Esophagus muscularis mucosa (tissue), 4 donors: ENCODE measurements at regions not wholly inside any gene's neighbourhood (a gene's known extent, or its start where the extent isn't known, plus 50 kb on each side); places are given as distances from the start of the nearest gene placed in this dataset.

Experiments used
- DNase-seq: peaks from one replicate; pipeline ENCODE4 v3.0.0-alpha.2; 2017; ENCODE audit errors: extremely low spot score
- H3K27ac ChIP-seq, 4 donors: fragments of 200-600 bp; sonication (generic); replicated peaks in 1 of 4; 1 replicate in 3 of 4; 2 replicates in 1 of 4; pipeline ENCODE4 v1.5.1; 2016 to 2019; ENCODE audit warnings: mild to moderate bottlenecking in 1 of 4
- H3K27me3 ChIP-seq, 4 donors: fragments of 200-600 bp; sonication (generic); one replicate each; pipeline versions ENCODE4 v1.5.1 to v1.6.0; 2016 to 2019
- H3K36me3 ChIP-seq, 4 donors: fragments of 200-600 bp; sonication (generic); one replicate each; pipeline ENCODE4 v1.5.1; 2016 to 2019
- H3K4me1 ChIP-seq, 4 donors: fragments of 200-600 bp; sonication (generic); one replicate each; pipeline ENCODE4 v1.5.1; 2016 to 2019
- H3K4me3 ChIP-seq, 4 donors: fragments of 200-600 bp; sonication (generic); 1 replicate in 2 of 4; 2 replicates in 2 of 4; pipeline ENCODE4 v1.5.1; 2016 to 2019; ENCODE audit warnings: mild to moderate bottlenecking in 4 of 4, moderate library complexity in 1 of 4
- H3K9me3 ChIP-seq, 4 donors: fragments of 200-600 bp; sonication (generic); 1 replicate in 3 of 4; 2 replicates in 1 of 4; pipeline ENCODE4 v1.5.1; 2016 to 2019
- CTCF ChIP-seq, 3 experiments: fragments of 200-600 bp in 2 of 3; fragments of 450-650 bp in 1 of 3; sonication (generic) in 2 of 3; IDR thresholded peaks; one replicate each; pipeline ENCODE4 v1.5.1; 2017 to 2019; ENCODE audit warnings: antibody characterized with exemption in 3 of 3, mild to moderate bottlenecking in 2 of 3, moderate library complexity in 1 of 3
- EP300 ChIP-seq: sonication (generic); formaldehyde crosslinking; IDR thresholded peaks from one replicate; pipeline ENCODE4 v1.6.1; 2017; ENCODE audit warnings: antibody characterized with exemption
- POLR2A ChIP-seq: fragments of 450-650 bp; IDR thresholded peaks from one replicate; pipeline ENCODE4 v1.6.1; 2017; ENCODE audit warnings: antibody characterized with exemption, moderate library complexity, mild to moderate bottlenecking, low read depth
- POLR2AphosphoS5 ChIP-seq, 2 donors: sonication (generic); formaldehyde crosslinking; IDR thresholded peaks; one replicate each; pipeline ENCODE4 v1.6.1; 2017; ENCODE audit warnings: antibody characterized with exemption in 2 of 2
- WGBS: methylation state at CpG from one replicate; pipeline ENCODE4 v1.1.5; 2018; 5-methylcytosine and 5-hydroxymethylcytosine counted together
- intact Hi-C: fragments of 100-400 bp; cut with DNase I; formaldehyde crosslinking; loops from one replicate; pipeline ENCODE4 v1.15.1; 2023

DNA sequence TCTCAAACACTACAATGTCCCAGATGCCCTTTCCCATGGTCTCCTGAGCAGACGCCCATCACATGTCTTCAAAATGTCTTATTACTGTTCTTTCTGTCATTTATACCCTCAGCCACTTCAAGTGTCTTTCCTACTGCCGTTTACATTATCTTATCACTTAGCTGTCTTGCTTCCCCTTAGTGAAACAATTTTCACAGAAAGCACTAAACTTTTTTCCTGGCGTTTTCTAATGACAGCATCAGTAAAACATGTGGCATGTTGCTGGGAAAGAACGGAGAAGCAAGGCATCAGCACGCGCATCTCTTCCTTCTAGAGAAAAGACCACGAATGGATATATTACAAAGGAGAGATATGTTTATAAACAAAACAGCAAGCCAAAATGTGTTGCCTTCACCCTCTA, 189.7 kb upstream of the SLIT2 start:
- no peak for TF ChIP-seq POLR2A
- TF ChIP-seq EP300: no peak
- TF ChIP-seq CTCF (IDR thresholded peaks at IDR 0.05): no peak
- Histone ChIP-seq H3K27ac (no peak overlapping the region), H3K4me3 (no peak overlapping the region), H3K9me3 (no peaks in the 10 kb centered on the region), H3K36me3 (no peaks in the 10 kb centered on the region), H3K4me1 (no peaks in the 10 kb centered on the region), H3K27me3 (no peaks in the 10 kb centered on the region)
- no peak for DNase-seq
- intact Hi-C loops: no loop called here
- WGBS: 66% methylated on average over 7 of the region's 7 CpGs

- no peak overlapping the region for H3K27ac ChIP-seq
- H3K36me3 ChIP-seq: no peaks in the 10 kb centered on the region
- no peak overlapping the region for H3K4me3 ChIP-seq
- H3K27me3 ChIP-seq: no peaks in the 10 kb centered on the region
- TF ChIP-seq POLR2A (no peak), CTCF (IDR thresholded peaks at IDR 0.05) (no peak), EP300 (no peak), POLR2AphosphoS5 (IDR thresholded peaks at IDR 0.05) (no peak)
- WGBS: 100% methylated on average over 6 of the region's 6 CpGs
- H3K4me1 ChIP-seq: peaks cover 0 to 14% (median 6%) of the 10 kb centered on the region in 4 donors
- DNase-seq: no peak
- intact Hi-C loops: no loop called here
- no peaks in the 10 kb centered on the region for H3K9me3 ChIP-seq
Observed at GRCh38 chr4:20050768-20051167, 200.9 kb upstream of the SLIT2 start.

- intact Hi-C loops: no loop called here
- WGBS: 52% methylated on average over 3 of the region's 3 CpGs
Observed at GRCh38 chr4:20049889-20050288, 201.8 kb upstream of the SLIT2 start.

DNA sequence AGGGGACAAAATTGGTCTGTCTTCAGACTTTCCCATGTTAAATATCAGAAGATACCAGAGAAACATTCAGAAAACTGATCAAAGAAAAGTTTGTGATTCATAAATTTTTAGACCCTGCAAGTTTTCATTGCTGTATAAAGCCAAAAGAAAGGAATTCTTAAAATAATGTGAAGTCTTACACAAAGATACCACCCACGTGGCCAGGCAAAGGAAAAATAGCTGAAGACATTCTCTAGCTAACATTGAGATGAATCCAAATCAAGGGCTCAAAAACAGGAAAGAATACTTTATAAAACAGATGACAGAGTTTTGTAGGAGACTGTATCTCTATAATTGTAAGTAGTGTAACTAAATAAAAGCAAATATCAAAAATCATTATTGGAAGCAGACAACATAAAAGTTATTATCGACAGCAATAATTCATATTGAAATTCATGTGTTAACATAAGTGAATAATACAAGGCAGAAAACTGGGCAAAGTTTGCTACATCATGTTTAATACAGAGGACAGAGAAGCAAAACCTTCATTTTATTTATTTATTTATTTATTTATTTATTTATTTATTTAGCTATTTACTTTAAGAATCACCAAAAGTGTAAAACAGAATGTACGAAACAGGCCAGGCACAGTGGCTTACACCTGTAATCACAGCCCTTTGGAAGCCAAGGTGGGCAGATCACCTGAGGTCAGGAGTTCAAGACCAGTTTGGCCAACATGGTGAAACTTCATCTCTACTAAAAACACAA, 204.6 kb upstream of the SLIT2 start:
- no peaks in the 10 kb centered on the region for H3K9me3 ChIP-seq
- H3K27ac ChIP-seq: no peak overlapping the region
- intact Hi-C loops: no loop called here
- peaks cover 0 to 19% (median 9%) of the 10 kb centered on the region in 4 donors for H3K4me1 ChIP-seq
- TF ChIP-seq EP300: no peak
- TF ChIP-seq CTCF (IDR thresholded peaks at IDR 0.05): no peak
- TF ChIP-seq POLR2A: no peak
- no peak for TF ChIP-seq POLR2AphosphoS5 (IDR thresholded peaks at IDR 0.05)
- no peak for DNase-seq
- H3K27me3 ChIP-seq: no peaks in the 10 kb centered on the region
- no peak overlapping the region for H3K4me3 ChIP-seq
- WGBS: 80% methylated on average over 3 of the region's 3 CpGs
- no peaks in the 10 kb centered on the region for H3K36me3 ChIP-seq

More at GRCh38 chr4:20049889-20050288, 201.8 kb upstream of the SLIT2 start:
- Histone ChIP-seq H3K4me3 (no peak overlapping the region), H3K27me3 (no peaks in the 10 kb centered on the region), H3K36me3 (no peaks in the 10 kb centered on the region), H3K27ac (no peak overlapping the region), H3K9me3 (no peaks in the 10 kb centered on the region), H3K4me1 (peaks cover 0 to 14% (median 6%) of the 10 kb centered on the region in 4 donors)
- TF ChIP-seq POLR2A: no peak
- no peak for TF ChIP-seq EP300
- TF ChIP-seq CTCF (IDR thresholded peaks at IDR 0.05): no peak
- no peak for TF ChIP-seq POLR2AphosphoS5 (IDR thresholded peaks at IDR 0.05)
- no peak for DNase-seq

DNA sequence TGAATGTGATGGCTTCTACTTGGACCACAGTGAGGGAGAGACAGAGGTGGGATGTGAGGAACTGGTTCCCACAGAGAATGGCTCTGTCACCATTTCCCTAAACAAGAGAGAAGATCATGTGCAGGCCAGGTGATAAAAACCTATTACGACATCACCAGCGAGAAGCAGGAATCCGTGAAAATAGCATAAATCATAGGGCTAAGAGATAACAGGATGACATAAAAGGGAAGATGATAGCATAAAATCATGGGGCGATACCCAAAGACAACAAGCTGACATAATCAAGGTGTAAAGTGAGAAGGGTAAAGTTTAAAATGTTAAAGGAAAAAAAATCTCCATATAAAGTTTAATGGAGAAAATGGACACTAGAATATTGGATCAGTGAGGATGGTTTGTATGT, 205.5 kb upstream of the SLIT2 start:
- intact Hi-C loops: no loop called here
- no peak overlapping the region for H3K4me3 ChIP-seq
- no peak overlapping the region for H3K27ac ChIP-seq
- no peak for TF ChIP-seq EP300
- TF ChIP-seq CTCF (IDR thresholded peaks at IDR 0.05): no peak
- no peak for TF ChIP-seq POLR2A
- WGBS: 94% methylated on average over 4 of the region's 4 CpGs
- no peak for DNase-seq
- H3K9me3 ChIP-seq: no peaks in the 10 kb centered on the region
- peaks cover 0 to 19% (median 9%) of the 10 kb centered on the region in 4 donors for H3K4me1 ChIP-seq
- no peaks in the 10 kb centered on the region for H3K27me3 ChIP-seq
- H3K36me3 ChIP-seq: no peaks in the 10 kb centered on the region
